Astrocyte (in vitro differentiated cells and primary cell): ENCODE measurements at regions not wholly inside any gene's neighbourhood (a gene's known extent, or its start where the extent isn't known, plus 50 kb on each side); places are given as distances from the start of the nearest gene placed in this dataset.

Source experiments
- EZH2 ChIP-seq: IDR thresholded peaks from 2 replicates; pipeline ENCODE4 v1.6.1; 2012; ENCODE audit warnings: mild to moderate bottlenecking, low read length, inconsistent platforms; ENCODE audit not compliant: insufficient read depth
- TF ChIP-seq, protein P1 (sequence below): IDR thresholded peaks from 2 replicates; pipeline ENCODE4 v1.5.1; 2011; ENCODE audit warnings: low read depth, mild to moderate bottlenecking, inconsistent platforms, low read length, moderate library complexity; ENCODE audit not compliant: insufficient read depth

DNA sequence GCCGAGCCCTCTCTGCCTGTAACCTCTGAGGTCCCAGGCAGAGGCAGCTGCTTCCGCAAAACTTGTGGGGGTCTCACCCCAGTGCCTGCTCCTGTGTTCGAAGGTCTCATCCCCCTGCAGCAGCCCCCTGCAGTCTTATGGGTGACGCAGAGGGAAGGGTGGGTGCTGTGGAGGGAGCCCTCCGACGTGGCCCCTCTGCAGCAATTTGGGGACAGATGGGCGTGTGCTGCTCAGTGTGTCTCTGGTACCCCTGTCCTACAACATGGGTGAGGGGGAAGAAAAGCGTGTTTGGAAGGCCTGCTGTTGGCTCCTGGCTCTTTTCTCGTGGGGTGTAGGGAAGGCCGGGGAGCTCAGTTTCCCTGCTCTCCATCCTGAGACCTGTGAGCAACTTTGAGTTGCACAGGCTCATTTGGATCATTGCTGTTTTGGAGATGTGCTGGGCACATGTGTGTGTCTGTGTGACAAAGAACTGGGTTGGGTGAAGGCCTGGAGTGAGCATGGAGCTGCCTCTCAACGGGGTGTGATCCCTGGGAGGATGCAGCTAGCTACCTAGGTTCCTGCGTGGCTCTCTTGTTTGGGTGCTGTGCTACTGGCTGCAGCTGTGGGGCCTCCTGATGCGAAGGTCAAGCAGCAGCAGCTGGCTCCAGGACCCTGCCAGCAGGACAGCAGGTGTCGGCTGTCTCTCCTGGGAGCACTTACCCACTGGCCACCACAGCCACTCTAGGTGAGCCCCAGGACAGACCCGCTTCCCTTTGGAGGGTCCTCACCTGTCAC, 179.6 kb upstream of the PITX1 start:
- TF ChIP-seq, protein P1, sequence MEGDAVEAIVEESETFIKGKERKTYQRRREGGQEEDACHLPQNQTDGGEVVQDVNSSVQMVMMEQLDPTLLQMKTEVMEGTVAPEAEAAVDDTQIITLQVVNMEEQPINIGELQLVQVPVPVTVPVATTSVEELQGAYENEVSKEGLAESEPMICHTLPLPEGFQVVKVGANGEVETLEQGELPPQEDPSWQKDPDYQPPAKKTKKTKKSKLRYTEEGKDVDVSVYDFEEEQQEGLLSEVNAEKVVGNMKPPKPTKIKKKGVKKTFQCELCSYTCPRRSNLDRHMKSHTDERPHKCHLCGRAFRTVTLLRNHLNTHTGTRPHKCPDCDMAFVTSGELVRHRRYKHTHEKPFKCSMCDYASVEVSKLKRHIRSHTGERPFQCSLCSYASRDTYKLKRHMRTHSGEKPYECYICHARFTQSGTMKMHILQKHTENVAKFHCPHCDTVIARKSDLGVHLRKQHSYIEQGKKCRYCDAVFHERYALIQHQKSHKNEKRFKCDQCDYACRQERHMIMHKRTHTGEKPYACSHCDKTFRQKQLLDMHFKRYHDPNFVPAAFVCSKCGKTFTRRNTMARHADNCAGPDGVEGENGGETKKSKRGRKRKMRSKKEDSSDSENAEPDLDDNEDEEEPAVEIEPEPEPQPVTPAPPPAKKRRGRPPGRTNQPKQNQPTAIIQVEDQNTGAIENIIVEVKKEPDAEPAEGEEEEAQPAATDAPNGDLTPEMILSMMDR = no peak
- TF ChIP-seq EZH2 = no peak
